ENCODE measurements at regions not wholly inside any gene's neighbourhood (a gene's known extent, or its start where the extent isn't known, plus 50 kb on each side); places are given as distances from the start of the nearest gene placed in this dataset.
A peak's percentile ranks its signal among the peaks of the same experiment; 100 is the strongest.

DNA sequence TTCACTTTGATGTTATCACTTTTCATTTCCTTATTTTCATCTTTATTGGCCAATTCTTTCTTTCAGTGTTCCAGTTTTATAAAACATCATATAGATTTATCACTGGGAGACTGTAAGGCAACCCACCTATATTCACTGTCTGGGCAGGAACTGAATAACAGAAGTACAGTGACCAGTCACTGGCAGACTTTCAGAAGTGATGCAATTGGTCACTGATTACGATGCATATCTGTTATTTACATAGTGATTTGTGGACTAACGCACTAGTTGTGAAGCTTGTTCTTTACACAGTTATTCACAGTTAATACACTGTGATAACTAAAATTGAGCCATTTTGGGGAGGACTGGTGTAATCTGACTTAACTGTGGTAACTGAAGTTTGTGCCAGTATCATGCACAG lies 190.2 kb upstream of the DPH6 start:
- no peak for DNase-seq

DNA sequence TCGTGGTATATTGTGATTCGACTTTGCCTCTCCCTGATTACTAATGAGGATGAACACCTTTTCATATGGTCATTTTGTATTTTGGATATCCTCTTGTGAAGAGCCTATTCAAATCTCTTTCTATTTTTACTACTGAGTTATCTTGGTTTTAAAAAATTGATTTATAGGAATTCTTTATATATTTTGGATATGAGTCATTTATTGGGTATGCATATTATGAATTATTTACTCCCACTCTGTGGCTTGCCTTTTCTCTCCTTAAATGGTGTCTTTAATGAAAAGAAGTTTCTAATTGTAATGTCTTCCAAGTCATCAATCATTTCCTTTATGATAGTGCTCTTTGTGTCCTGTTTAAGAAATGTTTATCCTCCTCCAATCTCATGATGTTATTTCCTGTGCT lies 191.5 kb upstream of the DPH6 start:
- no peak for DNase-seq

DNA sequence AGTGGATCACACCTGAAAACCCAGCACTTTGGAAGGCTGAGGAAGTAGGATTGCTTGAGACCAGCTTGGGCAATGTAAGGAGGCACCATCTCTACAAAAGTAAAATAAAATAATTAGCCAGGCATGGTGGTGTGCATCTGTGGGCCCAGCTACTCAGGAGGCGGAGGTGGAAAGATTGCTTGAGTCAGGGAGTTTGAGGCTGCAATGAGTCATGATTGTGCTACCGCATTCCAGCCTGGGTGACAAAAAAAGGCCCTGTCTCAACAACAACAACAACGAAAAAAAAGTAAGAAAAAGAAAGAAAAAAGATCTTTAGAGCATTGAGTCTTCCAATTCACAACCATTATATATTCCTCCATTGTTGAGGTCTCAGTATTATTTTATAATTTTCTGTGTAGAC lies 192.4 kb upstream of the DPH6 start:
- no peak for DNase-seq

DNA sequence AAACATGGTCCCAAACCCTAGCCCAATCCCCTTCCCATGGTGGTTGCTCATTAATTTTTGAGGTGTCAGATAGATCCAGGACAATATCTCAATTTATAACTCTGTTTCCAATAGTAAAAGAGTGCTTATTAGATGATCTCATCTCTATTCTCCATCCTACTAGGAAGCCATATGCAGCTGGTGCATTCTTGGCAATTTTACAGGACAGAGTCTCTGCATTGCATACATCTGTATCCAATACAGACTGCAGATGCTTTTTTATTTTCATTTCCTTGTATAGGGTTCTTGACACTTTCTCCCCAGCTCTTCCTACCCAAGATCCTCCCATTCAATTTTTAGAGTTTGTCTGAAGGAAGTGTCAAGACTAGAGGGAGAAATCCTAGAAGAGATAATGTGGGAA lies 194.8 kb upstream of the DPH6 start:
- DNase-seq = no peak

DNA sequence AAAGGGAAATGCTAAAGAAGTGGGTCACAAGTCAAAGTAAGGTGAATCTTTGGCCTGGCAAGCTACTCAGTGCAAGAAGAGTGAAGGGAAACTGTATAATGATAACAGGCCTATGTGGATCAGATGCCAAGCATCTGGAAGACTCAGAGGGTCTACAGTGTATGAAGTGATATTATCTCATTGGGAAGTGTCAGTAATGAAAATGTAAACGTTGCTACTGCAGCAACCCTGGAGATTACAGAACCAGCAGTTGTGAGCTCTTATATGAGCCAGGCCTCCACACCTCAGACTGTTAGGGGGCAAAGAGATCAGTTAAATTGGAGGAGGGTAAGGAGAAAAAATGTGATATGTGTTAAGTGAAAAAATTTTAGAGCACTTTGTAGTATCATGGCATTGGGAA lies 195.4 kb upstream of the DPH6 start:
- no peak for DNase-seq

DNA sequence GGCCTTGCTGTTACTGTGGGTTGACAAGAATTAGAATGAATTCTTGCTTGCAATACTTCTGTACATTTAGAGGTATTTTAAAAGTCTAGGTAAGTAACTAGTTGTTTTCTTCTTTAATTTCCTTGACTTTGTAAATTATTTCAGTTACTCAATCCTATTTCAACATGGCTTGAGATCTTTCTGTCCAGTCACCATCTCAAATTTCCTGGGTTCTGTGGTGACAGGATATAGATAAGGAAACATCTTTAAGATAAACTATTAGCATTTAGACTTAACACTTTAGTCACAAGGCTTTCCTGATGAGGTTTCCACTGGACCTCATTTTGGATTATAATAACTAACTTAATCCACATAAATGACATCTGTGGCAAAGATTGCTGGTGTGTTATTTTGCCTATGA lies 195.9 kb upstream of the DPH6 start:
- DNase-seq = no peak

DNA sequence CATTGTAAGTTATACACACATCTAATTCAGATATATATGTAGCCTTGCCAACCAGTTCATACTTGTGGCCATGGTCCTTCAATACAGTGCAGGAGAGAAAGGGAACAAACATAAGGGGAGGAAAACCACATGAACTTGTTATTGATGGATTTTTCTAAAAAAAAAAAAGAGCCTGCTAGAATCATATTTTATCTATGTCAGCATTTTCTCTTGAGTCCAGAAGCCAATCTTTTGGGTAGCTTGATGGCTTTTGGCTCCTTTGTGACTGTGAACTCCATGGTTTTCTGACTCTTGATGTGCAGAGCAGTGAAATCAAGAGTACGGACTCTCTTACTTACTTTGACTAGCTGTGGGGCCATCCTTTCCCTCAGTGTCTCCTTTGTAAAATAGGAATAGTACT lies 197.4 kb upstream of the DPH6 start:
- DNase-seq = no peak

DNA sequence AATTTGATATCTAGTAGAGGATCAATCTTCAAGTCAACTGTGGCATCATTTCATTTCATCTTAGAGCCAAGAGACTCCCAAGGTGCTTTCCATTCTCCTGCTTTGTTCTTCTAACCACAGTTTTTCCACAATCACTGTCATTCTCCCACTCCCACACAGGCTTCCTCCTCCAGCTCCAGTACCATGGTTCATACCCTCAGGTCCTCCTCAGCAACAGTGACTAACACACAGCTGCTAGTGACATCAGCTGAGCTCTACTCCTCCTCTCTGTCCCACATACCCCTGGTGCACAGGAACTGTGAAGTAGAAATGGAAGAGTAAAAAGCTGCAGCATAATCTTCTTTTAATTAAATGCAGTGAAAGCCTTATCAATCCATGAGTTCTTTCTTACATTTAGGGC lies 200.2 kb upstream of the DPH6 start:
- DNase-seq = no peak

DNA sequence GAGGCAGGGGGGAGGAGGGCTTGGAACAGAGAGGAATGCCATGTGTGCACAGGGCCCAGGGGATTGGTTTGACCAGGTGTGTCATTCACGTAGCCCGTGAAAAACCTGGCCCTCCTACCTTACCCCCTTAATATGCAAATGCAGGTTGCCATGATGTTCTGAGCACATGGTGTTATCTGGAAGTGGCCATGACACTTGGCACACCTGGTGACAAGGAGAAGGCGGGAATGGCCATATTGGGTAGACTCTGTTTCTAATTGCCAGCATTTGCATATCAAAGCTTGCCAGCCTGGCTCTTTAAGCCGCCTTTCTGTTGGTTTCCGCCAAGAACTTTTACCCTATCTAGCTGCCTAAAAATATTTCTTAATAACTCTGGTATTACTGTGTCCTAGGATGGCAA lies 202.1 kb upstream of the DPH6 start:
- no peak for DNase-seq

DNA sequence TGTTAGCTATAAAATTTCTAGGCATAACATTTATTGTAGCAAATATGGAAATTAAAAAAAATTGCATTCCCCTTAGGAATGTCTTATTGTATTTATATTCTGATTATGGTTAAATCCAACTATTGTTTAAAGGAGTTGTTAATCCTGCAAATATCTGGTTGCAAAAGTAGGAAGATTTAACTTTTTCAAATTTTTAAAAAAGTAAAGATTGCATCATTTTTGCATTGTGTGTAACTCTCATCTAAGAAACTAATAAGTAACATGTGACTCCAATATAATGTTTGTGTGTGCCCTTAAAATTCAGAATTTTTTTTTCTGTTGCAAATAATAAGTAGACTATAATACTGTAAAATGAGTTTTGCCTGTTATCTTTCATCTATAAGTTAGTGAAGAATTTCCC lies 204.1 kb upstream of the DPH6 start:
- DNase-seq = no peak

DNA sequence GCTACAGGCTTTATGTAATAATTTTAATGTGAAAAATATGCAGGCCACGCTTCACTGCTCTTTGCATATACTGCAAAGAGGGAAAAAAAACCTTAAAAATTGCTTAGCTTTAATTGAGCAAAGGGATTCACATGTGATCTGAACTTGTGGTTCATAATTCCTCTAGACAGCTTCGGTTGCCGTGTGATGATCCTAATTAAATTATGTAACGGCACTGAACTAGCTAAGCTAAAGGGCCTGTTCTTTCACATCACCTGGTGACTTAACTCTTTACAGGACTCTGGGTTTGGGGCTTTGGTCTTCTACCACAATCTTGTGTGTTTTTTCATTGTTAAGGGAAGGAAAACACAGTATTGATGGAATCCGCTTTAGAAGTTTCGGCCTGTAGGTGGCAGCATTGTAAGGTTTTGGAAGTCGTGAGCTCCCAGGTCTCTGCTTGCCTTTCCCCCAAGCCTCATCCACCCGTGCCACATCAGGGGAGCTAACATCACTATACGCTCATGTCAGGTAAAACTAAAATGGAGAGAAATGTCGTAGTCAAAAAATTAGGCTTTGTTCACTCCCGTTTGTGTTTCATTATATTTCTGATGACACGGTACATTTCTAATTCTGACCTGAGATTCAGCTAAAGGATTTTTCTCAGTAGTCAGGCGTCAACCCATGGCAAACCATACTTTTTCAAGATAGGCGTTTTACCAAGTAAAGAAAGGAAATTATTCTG lies 205.6 kb upstream of the DPH6 start:
- peak; percentile 52 to 67 for DNase-seq

DNA sequence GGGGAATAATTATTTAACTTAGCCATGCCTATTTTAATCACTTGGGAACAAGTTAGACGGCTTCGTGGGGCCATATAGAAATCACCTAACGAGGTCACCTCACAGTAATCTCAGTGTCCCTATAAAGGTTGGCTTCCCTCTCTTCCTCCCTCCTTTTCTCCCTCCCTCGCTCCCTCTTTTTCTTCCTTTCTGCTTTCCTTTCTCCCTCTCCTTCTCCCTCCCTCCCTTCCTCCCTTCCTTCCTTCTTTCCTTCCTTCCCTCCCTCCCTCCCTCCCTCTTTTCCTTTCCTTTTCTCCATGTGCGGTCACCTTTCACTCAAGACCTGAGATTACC lies 206.1 kb upstream of the DPH6 start:
- DNase-seq = no peak

DNA sequence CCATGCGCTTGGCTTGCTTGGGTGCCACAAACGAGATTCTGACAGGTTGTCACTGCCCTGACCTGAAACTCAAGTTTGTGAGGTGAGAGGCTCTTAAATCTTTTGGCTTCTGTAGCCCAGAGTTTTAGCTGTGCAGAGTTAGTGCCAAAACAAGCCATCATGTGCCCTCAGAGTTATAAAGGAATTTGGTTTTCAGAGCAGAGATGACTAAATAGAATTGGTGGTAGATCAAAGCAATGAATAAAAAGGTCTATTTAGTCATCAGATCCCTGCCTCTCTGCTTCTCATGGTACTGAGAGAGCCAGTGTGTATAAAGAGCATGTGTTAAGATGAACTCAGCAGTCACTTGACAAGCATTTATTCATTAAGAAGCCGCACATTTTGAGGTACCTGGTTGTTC lies 207.5 kb upstream of the DPH6 start:
- DNase-seq = no peak

DNA sequence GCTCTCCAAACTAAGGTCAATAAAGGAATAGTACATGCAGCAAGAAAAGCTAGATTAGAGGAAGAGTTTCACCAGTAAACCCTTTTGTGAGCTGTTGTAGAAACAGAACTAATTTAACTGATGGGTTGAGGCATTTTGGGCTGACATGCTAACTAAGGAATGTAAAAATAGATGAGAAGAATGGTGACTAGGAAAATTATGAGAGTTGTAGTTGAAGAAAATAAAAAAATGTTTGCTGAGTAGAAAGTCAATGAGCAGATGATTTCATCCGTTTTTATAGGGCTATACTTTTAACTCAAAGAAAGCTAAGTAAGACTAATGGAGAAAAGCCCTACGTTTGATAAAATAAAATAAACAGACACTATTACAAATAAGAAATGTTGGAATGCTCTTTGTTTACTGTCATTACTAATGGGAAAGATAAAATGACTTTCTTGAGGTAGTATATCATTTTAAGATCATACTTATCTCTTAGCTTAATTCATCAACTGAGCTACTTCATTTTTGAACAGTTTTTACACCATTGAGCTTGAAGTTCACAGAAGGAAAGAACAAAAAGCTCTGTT lies 209.4 kb upstream of the DPH6 start:
- no peak for DNase-seq

DNA sequence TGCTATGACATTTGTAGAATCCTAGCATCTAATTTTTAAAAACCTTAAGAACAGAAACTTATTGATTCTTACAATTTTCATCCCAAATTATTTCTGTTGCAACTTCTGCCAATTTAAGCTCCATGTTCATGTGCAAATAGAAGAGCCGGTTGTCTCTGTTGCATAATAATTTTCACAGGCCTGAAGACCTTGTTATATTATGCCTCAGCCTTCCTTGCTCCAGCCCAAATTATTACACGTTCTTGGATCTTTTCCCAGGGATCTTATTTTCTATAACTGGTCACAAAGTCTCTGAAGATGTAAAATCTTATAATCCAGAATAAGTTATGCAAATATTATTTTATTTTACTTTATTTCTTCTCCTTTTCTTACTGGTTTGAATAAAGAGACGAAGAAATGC lies 210.7 kb upstream of the DPH6 start:
- DNase-seq = no peak

DNA sequence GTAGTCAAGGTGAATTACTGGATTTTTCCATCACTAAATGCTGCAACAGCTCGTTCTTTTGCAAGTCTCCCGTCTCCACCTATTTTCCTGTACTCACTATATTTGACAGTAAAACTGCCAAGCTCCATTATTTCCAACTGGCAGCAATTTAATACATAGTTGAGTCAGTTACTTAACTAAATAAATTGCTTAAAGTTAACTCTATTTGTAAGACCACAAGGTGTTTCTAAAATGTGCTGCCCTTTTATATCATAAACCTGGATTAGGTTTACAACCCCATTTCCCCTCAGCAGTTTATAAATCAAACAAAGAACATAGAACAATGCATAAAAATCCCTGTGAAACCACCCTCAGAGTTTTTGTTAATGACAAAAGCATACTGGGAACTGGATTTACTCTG lies 211.4 kb upstream of the DPH6 start:
- DNase-seq = no peak

DNA sequence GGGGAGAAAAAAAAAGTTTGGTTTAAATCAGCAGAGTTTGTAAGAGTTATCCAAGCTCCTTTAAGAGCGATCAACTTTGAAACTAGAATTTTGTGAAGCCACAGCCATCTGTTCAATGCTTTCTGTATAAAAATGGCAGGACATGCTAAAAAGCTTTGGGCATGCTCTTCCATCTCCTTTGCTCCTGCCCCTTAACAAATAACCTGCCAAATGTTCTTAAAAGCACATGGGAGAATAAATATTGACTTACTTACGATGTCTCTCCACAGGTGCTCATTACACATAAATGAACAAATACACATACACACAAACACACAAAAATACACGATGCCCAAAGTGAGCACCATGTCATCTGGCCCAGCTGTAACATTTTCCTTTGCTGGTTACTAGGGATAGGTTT lies 211.8 kb upstream of the DPH6 start:
- DNase-seq = no peak

DNA sequence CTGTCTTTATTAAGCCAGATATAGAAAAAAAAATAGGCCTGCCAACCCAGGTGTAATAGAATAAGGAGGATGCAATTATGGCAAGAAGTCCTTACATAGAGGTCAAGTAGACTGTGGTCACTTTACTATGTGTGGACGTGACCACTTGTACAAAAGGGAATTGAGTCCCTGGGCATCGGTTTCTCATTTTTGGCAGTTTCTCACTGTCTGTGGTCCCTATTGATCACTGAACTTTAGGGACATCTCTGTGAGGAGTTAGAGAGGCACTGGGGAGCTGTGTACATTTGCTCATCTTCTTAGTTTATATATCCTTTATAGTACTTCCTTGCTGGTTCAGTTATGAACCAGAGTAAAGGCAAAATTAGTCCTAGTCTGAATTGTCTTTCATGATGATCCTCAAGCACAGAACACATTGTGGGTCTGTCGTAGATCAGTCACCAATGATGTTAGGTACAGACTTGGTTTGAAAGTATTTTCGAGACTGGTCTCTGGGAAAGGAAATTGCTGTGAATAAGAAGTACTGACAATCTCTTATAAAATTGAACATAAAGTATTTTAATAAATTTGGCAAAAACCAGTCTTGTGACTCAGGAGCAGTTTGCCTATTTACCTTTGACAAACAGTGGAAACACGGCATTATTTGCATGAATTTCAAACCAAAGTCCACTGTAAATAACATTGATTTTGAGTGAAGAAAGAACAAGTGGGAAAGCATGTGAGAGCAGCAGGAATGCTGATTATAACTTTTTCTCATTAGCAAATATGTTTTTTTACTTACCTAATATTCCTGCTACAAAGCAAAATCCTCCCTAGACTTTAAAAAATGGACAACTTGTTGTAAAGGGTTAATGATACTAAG lies 218.9 kb upstream of the DPH6 start:
- DNase-seq = no peak

DNA sequence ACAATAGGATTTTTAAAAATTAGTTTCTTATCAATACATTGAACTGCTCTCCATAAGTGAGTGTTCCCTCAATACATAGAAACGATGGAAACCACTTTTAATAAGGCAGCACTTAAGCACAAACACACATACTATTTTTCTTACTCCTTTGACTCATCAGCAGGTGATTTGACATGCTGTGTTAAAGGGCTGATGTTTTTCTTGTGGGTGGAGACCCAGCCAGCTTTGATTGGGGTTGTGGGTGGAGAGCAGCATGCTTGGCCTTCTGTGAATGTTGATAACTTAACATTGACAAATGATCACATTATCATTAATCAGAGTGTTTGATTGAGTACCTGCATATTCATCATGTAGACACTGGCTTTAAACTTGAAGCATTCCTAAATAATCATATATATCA lies 223.0 kb upstream of the DPH6 start:
- no peak for DNase-seq

DNA sequence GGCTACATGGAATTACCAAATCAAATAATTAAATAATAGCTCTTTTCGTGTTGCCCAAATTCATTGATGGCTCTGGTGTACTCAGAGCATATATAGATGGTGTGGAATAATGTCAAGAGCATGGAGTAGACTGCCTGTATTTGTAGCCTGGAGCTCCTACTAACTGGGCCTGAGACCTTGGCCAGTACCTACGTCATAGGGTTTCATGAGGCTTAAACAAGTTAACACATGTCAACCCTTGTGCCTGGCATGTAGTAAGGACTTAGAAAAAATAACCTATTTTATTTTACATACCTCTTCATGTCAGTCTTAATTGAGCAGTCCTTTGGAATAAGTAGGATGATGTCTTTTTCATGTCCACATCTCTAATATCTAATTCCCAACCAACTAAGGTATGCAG lies 223.7 kb upstream of the DPH6 start:
- DNase-seq = no peak

DNA sequence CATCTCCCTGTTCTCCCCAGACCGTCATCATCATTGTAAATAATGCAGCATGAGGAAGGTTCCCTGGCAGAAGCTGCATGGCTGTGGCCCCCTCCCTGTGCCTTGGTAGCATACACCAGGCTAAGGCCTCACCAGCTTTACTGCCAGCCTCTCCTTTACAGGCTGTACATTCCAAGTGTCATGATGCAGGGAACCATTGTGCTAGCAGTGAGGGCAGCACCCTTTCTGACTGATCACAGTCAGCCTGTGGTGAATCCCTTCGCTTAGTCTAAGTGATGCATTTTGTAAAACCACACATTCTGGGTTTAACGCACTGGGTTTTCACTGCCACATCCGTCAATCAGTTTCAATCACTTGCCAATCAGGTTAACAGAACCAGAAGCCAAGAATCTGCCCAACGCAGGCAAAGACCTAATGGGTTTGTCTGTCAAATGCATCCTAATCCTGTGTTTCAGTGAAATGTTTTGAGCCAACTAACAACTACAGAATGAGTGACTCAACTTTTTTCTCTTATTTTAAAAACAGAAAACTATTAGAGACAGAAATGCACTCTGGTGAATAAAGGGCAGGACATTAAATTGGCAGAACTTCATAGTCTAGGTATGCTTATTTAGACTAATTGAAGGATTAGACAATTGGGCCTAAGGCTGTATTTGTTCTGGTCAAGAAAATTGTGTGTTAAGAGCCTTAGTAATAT lies 225.9 kb upstream of the DPH6 start:
- no peak for DNase-seq

DNA sequence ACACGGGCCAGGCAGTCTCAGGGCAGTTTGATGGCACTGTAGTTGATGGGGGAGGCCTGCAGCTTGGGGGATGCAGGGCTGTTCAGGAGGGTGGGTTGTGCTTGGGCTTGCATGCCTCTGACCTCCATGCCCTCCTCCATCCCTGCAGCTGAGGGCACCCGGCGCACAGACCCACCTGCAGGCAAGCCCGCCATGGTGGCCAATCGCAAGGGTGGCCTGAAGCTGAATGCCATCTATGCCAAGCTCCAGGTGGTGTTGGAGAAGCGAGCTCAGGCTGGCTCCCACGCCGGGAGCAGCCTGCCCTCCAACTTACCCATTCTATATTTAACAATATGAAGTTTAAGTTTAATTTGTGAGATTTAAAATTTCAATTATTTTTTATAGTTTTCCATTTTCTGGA lies 228.7 kb upstream of the DPH6 start:
- DNase-seq = no peak

DNA sequence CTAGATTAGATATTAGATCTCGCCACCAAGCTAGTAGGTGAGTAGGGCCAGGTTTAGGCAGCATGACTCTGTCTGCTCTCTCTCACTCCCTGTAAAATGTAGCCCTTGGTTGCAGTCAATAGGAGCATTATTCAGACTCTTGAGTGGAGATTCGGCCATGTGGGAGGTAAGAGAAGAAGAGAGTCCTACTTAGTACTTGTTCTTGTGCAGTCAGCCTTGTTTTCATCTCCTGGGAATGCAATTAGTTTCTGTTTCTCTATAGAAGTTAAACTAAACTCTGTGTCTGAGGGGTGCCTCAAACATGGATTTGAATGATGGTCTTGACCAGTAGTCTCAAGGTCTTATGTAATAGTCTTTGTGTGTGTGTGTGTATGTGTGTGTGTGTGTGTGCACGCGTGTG lies 229.5 kb upstream of the DPH6 start:
- no peak for DNase-seq

DNA sequence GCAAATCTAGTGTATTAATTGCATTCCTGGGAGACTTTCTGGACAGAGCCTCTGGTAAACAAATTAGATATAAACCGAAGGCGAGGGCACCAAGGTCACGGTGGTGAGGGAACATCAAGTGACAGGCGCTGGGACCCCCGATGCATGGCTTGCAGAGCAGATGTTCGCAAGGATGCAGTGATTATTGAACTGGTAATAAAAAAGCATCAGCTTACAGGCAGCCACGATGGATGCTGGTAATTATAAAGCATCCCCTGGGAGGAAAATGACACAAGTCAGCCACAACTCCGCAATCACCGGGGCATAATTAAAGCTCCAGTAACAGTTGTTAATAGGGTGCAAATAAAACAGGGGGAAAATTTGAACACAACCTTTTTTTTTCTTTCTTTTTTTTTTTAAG lies 231.1 kb upstream of the DPH6 start:
- no peak for DNase-seq
